Stimulated activated effector memory CD8-positive, alpha-beta T cell treated with anti-CD3 and anti-CD28 coated beads, Interleukin-12 subunit alpha, Interleukin-12 subunit beta, amount 100 ng/mL, for 72 hours (primary cell): ENCODE measurements at regions not wholly inside any gene's neighbourhood (a gene's known extent, or its start where the extent isn't known, plus 50 kb on each side); places are given as distances from the start of the nearest gene placed in this dataset.
A peak's percentile ranks its signal among the peaks of the same experiment; 100 is the strongest.

Experiments used
- ATAC-seq: fragments of 150-1000 bp; cut with Tn5 transposase; 2 replicates; pipeline ENCODE4 v1.10.0; 2021
- DNase-seq, 2 donors: peaks; one replicate each; pipeline ENCODE4 v3.0.0; 2021 to 2022; ENCODE audit warnings: low spot score in 2 of 2
- H3K27ac Mint-ChIP-seq: one replicate; pipeline ENCODE4 v1.8.0; 2022; ENCODE audit warnings: mild to moderate bottlenecking, mixed read lengths
- H3K36me3 Mint-ChIP-seq: one replicate; pipeline ENCODE4 v1.8.0; 2022; ENCODE audit warnings: mild to moderate bottlenecking, mixed read lengths
- H3K4me1 Mint-ChIP-seq: one replicate; pipeline ENCODE4 v1.8.0; 2022; ENCODE audit warnings: mixed read lengths
- H3K4me3 Mint-ChIP-seq: one replicate; pipeline ENCODE4 v1.8.0; 2022; ENCODE audit warnings: mild to moderate bottlenecking, mixed read lengths
- H3K9me3 Mint-ChIP-seq: one replicate; pipeline ENCODE4 v1.8.0; 2022; ENCODE audit warnings: mixed read lengths

DNA sequence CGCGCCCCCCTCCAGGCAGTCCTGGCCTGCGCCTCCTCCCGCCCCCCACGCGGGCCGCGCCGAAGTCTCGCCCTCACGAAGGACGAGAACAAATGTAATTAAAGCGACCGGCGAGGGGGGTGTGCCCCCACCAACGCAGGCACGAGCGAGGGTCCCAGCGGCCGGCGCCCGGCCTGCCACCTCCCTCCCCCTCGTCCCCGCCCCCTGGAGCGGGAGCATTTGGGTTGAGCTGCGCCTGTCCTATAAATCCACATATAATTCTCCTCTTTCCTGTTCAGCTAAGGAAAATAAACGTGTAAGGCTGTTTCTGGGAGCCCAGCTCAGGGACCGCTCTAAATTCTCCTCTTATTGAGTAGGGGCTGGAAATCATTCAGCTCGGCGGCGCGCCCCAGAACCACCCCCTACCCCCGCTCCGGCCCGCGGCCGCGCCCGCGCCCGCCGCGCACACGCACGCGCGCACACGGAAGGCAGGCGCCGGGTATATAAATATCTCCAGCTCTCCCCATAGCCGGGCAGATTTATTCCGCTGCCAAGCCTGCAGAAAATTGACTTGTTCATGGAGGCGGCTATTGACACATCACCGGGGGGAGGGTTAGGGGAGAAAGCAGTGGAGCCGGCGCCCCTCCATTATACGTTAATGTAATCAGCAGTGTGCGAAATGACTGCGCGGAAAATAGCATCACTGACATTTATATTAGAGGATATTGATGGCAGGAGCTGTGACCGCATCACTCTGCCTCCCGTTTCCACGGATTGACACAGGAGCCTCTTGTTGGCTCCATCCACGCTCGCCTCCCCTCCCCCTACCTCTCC lies 61.6 kb upstream of the BTRC start:
- Mint-ChIP-seq H3K9me3 (no peaks in the 10 kb centered on the region), H3K27ac (no peak overlapping the region), H3K4me1 (peaks cover 13% of the 10 kb centered on the region), H3K4me3 (peak overlapping the region; percentile 73), H3K36me3 (no peaks in the 10 kb centered on the region)
- ATAC-seq = peak; percentile 14
- DNase-seq = no peak

DNA sequence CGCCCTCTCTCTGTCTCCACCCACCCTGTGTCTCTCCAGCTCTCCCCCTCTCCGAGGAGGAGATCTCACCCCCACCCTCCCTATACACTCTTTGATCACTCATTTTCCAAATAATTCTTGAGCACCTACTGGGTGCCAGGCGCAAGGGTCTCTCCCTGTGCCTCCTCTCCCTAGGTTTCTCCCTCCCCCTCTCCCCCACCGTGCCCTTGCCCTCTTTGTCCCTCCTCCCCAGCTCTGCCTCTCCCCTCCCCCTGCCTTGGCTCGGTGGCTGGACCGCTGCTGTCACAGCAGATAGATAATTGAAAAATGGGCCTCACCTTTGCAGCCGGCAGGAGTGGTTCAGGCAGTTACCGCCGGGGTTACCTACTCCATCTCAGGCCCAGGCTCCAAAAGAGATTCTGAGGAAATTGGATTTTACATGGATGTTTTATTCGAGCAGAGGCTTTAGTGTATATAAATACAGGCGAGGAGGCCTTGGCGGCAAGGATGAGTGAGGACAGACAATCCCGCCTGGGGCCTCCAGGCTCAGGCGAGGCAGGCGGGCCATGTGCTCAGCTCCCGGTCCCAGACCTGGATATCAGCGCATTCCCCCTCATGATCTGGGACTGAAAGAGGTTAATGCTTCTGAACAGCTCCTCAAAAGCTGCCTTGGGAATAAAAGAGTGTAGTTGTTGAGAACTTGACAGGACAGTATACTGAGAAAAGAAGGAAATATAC lies 60.8 kb upstream of the BTRC start:
- H3K36me3 Mint-ChIP-seq = no peaks in the 10 kb centered on the region
- ATAC-seq (no peak), DNase-seq (no peak)
- H3K9me3 Mint-ChIP-seq = no peaks in the 10 kb centered on the region
- H3K27ac Mint-ChIP-seq = no peak overlapping the region
- peak overlapping the region; percentile 73 for H3K4me3 Mint-ChIP-seq
- H3K4me1 Mint-ChIP-seq = peaks cover 15% of the 10 kb centered on the region

GRCh38 chr10:101294109-101294508 lies 59.9 kb upstream of the BTRC start:
- no peak for DNase-seq
- peaks cover 16% of the 10 kb centered on the region for H3K4me1 Mint-ChIP-seq
- ATAC-seq = no peak
- H3K27ac Mint-ChIP-seq = no peak overlapping the region
- H3K9me3 Mint-ChIP-seq = no peaks in the 10 kb centered on the region
- H3K4me3 Mint-ChIP-seq = no peak overlapping the region
- no peaks in the 10 kb centered on the region for H3K36me3 Mint-ChIP-seq

DNA sequence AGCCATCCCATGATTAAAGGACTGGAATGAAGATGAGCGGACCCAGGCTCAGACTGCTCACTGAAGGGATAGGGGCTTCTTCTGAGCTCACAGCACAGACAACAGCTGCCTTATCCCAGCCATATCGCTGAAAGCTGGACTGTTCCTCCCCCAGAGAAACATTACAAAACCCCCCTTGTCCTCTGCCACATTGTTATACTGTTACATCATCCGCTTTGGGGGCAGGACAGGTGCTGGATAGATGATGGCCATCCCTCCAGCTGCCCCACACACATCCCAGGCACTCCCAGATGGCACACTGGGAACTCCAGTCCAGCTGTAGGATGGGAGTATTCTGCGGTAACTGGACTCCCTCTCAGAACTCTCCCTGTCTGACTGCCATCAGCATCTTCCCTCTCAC lies 58.7 kb upstream of the BTRC start:
- DNase-seq = no peak
- H3K4me3 Mint-ChIP-seq = no peak overlapping the region
- H3K4me1 Mint-ChIP-seq = peaks cover 15% of the 10 kb centered on the region
- no peak for ATAC-seq
- H3K27ac Mint-ChIP-seq = no peak overlapping the region
- no peaks in the 10 kb centered on the region for H3K36me3 Mint-ChIP-seq
- H3K9me3 Mint-ChIP-seq = no peaks in the 10 kb centered on the region

DNA sequence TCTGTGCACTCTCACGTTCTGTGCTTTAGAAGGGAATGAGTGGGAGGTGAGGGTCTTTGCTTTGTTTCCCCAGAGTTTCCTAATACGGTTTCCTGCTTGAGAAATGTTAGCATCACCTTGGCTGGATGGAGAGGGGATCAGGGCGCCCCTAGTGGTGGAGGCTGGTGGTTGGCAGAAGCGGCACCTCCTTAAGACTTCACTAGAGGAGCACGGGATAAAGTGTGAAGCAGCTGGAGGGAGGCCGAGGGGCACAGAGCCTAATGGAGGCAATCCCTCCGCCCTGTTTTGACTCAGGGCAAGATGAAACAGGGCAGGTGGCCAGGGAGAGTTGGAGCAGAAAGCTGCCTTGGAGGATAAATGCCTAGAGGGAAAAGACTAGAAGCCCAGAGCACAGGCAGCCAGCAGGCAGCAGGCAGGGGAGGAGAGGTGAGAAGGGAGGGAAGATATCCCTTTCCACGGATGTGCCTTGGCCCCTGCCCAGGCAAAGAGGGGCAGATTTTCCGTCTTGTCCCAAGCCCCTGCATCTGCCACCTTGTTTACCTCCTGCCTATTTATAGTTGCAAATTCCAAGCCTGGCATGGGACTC lies 56.0 kb upstream of the BTRC start:
- H3K36me3 Mint-ChIP-seq = no peaks in the 10 kb centered on the region
- peak; percentile 82 for ATAC-seq
- H3K27ac Mint-ChIP-seq = no peak overlapping the region
- no peaks in the 10 kb centered on the region for H3K9me3 Mint-ChIP-seq
- DNase-seq = peak; percentile 64 to 88
- no peak overlapping the region for H3K4me3 Mint-ChIP-seq
- H3K4me1 Mint-ChIP-seq = peaks cover 6% of the 10 kb centered on the region

DNA sequence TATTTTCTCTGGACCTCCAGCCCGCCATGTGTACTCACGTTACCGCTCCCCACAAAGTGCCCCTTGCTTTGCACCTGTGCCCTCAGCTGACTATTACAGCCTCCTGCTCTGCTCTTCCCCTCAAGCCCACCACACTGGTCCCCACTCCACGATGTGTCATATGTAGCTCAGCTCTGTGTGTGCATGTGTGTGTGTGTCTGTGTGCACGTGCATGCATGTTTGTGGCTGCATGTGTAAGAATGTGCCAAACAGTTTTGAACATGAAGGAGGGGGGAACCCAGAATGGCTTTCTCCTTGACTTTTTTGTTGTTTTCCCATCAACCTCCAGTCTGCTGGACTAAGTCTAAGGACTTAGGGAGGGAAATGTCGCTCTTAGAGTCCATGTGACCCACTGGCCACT lies 54.8 kb upstream of the BTRC start:
- ATAC-seq (no peak), DNase-seq (no peak)
- no peak overlapping the region for H3K27ac Mint-ChIP-seq
- H3K4me3 Mint-ChIP-seq = no peak overlapping the region
- H3K36me3 Mint-ChIP-seq = no peaks in the 10 kb centered on the region
- peaks cover 6% of the 10 kb centered on the region for H3K4me1 Mint-ChIP-seq
- no peaks in the 10 kb centered on the region for H3K9me3 Mint-ChIP-seq

- H3K4me1 Mint-ChIP-seq = peaks cover 6% of the 10 kb centered on the region
- peak; percentile 70 for ATAC-seq
- no peak overlapping the region for H3K4me3 Mint-ChIP-seq
- DNase-seq = no peak
- no peaks in the 10 kb centered on the region for H3K9me3 Mint-ChIP-seq
- no peak overlapping the region for H3K27ac Mint-ChIP-seq
- H3K36me3 Mint-ChIP-seq = no peaks in the 10 kb centered on the region
These were observed 52.7 kb upstream of the BTRC start for GRCh38 chr10:101301111-101301731.

- H3K4me1 Mint-ChIP-seq = peaks cover under 1% of the 10 kb centered on the region
- no peaks in the 10 kb centered on the region for H3K9me3 Mint-ChIP-seq
- DNase-seq = no peak
- no peaks in the 10 kb centered on the region for H3K36me3 Mint-ChIP-seq
- ATAC-seq = no peak
- no peak overlapping the region for H3K27ac Mint-ChIP-seq
- H3K4me3 Mint-ChIP-seq = no peak overlapping the region
These were observed 50.8 kb upstream of the BTRC start for GRCh38 chr10:101303087-101303703.
